GM19043 (cell line): ENCODE measurements at regions not wholly inside any gene's neighbourhood (a gene's known extent, or its start where the extent isn't known, plus 50 kb on each side); places are given as distances from the start of the nearest gene placed in this dataset.

Experiments
- ATAC-seq: cut with Tn5 transposase; IDR thresholded peaks from one replicate; pipeline ENCODE4 v1.9.1; 2021; ENCODE audit warnings: low read depth; ENCODE audit not compliant: unreplicated experiment

DNA sequence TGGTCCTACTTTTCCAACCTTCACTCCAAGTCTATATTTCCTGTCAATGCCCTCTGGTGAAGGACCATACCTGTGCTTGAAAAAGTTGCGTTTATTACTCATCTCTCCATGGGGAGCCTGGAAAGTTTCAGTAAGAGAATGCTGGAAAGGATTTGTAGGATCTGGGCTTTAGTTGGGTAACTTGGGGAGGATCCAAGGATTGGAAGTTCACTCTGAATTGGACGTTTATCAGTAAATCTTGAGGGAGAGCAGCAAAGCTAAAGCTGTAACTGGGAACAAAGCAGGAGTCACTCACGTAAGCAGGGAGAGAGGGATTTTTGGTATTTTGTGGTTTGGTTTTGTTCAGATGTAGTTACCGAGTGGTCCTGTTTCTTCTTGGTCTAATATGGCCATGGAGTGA lies 51.4 kb upstream of the NPVF start:
- ATAC-seq = no peak

DNA sequence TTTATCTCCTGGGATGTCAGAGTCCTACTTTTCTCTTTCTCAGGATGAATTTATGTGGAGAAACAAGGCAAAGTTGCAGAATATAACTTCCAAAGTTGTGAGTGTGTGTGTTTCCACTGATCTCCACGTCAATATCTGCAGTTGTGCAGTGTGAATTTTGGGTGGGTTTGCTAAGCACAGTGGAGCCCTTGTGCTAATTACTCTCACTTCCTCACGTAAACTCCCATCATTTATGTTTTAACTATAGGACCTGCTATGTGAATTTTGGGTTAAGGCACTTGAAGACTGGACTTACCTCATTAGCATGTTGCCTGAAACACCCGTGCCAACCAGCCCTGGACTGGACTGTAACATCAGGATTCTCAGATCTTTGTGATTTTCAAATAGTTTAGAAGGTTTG lies 51.9 kb upstream of the NPVF start:
- ATAC-seq = no peak

DNA sequence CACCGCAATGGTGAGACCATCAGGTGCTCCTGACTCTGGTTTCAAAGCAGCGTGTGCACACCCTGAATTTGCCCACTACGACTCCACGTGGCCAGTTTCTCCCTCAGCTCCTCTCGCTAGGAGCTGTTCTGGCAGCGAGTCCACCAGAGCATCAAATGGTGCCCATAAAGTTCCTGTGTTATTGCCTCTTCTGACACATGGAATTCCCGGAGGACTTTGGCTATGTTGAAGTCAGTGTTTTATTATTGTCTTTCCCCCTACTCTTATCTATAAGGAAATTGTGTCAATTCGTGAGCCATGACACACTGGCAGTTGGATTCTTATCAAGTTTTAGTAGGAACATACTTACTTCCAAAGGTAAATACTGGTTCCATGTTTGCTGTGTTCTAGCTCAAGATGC lies 53.9 kb upstream of the NPVF start:
- ATAC-seq = no peak

DNA sequence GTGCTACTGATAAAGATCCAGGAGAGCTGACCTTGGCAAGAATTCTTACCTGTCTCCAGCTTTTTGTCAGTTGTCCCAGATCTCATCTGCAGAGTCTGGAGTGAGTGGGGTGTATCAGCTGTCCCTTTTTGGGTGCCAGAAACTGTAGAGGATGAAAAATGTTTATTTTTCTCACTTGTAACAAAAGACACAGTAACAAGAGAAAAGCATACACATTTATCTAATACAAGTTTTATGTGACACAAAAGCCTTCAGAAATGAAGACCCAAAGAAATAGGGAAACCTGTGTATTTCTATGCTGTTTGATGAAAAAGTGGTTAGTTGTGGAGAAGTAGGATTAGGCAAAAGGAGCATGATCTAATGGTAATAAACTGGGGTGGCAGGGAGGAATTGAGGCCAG lies 58.5 kb upstream of the NPVF start:
- ATAC-seq = no peak

DNA sequence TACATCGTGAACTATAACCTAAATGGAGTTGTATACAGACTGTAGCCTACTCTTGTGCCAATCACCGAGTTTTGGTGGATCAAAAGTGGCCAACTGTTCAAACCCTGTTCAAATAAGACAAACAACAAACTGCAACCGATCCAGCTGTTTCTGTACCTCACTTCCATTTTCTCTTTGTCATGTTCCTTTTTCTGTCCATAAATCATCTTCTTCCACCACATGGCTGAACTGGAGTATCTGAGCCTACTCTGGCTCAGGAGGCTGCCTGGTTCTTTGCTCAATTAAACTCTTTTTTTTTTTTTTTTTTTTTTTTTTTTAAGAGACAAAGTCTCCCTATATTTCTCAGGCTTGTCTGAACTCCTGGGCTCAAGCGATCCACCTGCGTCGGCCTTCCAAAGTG lies 59.0 kb upstream of the NPVF start:
- no peak for ATAC-seq

DNA sequence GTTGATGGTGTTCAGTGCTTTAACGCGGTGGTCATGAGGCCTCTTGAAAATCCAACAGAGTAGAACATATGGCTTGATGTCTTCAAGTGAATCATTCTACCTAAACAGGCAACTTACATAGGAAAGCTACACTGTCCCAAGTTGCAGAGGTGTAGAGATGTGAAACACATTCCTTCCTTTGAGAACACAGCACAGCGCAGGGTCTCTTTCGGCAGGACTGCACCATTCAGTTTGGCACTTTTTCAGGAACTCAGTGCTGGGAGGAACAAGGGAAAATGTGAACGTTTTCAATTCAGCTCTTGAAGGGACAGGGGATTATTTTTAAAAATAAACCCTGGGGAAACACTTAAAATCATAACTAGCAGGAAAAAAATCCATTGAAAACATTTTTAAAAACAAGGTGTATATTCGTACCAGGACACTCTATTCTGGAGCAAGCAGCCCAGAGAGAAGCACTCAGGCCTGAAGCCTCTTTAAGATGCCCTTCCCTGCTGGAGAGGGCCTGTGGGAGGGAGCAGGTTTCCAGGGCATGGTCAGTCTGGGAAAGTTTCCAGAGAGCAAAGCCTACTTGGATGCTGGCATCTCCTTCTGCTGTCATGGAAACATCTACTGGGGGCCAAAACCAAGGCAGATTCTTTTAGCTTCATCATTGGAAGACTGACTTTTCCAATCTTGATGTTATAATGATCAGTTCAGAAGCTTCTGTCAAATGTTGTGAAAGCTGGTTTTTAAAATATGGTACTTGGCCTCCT lies 60.4 kb upstream of the NPVF start:
- ATAC-seq = no peak

DNA sequence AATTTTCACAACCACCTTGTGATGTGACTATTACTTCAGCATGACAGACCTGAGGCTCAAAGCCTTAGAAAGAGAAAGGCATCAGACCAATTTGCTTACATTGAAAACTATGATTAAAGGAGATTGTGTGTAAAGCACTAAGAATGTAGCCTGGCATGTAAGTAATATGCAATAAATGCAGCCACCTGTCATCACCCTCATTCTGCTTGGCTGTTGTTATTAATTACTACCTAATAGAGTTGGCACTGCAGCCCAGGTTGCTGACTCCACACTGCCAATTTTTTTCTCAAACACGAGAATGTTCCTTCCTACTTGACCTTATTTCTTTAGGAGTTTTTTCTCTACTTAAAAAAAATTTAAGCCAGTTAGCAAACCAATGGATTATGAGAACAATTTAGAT lies 61.2 kb upstream of the NPVF start:
- no peak for ATAC-seq

DNA sequence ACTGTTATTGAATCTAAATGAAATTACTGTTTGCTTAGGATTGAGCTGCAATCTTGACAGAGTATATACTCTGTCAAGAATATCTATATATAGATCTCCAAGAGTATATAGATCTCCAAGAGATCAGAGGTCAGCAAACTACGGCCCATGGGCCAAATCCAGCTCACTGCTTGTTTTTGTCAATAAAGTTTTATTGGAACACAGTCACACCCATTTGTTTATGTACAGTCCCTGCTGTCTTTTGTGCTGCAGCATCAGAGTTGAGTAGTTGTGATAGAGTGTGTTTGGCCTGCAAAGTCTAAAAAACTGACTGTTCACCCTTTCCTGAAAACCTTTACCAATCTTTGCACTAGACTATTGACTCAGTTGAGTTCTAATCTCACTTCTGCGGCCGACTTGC lies 66.3 kb upstream of the NPVF start:
- ATAC-seq = no peak

DNA sequence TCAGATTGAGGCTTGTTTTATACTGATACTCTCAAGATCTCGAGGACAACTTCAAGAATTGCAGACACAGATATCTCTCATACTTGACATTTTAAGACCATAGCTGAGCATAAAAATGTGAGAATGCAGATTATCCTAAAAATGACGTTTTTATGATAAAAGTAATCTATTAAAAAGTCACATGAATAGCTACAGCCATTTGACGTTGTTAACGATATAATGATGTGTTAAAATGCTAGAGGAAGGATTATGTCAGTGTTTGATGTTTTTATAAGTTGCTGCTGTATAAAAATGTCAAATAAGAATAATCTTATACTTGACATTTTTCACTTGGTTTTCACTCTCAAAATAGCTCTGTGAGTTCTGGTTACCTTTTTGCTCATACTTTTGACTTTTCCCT lies 67.1 kb upstream of the NPVF start:
- no peak for ATAC-seq

DNA sequence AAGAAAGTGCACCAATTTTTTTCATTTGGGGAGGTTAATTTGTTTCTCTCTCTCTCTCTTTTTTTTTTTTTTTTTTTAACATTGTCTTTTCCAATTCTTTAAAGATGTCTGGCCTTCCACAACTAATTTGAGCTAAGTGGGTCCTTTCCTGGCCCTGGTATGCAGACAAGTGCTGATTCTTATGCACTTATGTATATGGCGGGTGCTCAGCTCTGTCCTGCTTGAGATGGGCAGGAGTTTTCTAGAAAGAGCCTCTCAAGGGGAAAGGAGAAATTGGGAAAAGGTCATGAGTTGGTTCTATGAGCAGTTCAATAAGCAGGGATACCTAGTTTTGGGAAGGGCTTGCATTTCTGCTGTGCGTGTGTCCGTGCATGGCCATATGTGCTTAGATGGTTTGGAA lies 67.8 kb upstream of the NPVF start:
- no peak for ATAC-seq

DNA sequence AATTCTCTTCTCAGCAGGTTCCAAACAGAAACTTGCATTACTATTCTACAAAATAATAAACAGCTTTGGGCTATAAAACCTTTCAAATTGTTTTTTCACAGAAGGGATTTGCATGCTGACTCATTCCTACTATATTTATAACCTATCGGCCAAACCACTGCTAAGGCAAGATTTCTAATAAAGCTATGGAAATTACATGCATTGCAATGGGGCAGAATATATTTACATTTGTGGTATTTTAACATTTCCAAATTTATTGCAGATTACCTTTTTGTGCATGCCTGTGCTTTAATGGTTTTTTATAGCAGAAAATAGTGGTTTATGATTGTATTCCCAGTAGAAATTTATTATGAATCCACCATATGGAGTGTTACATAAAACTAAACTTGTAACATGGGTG lies 69.0 kb upstream of the NPVF start:
- no peak for ATAC-seq

DNA sequence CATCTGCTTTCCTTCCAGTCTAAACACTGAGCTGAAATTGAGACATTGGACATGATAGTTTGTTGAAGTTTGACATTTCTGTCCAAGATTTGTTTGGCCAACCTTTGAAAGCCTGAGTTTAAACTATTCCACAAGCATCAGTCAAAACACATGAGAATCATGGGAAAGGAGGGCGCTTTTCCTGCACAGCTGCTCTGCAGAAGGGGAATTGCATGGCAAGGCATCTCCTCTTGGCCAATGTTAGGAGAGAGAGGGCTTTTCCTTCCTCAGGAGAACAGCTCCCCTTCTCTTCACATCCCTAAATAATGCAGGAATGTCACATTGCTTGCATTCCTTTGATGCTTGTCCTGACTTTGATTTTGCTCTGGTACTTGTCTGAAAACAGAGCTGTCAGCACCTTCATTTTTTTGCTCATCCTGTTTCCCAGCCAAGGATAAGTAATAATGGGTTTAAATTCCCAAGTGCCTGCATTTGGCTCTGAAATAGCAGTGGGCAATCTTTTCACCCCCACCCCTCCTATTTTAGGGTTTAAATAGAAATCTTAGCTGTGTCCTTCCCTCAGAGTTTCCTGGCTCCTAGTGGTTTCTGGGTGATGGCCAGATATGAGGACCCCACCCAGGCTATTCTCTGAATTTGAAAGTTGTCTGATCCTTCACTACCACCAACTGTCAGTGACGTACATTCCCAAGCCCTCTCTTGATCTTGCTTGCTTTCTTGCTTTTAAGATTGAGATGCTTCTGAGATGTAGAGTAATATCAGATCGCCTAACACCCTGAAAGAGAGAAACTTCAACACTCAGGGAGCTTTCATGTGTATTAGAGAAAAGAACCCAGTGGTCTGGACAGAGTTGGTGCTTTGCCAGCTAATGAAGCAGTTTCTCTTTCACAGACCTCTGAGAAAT lies 75.2 kb upstream of the NPVF start:
- no peak for ATAC-seq

DNA sequence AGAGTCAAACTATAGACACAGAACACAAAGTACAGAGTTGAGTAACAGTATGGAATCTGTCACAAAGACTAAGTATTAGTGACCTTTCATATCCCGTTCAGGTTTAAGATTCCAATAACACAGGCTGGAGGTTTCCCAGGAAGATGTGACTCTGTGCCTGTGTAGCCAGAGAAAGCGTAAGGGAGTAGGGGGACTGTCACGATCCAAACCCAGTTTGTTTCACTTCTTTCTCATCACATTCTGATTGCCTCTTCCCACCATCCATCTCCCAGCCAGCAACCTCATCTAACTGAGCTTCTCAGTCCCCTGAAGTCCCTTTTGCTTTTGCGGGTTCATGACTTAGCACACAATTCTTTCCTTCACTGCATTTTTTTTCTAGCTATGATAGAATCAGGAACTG lies 76.4 kb upstream of the NPVF start:
- ATAC-seq = no peak

DNA sequence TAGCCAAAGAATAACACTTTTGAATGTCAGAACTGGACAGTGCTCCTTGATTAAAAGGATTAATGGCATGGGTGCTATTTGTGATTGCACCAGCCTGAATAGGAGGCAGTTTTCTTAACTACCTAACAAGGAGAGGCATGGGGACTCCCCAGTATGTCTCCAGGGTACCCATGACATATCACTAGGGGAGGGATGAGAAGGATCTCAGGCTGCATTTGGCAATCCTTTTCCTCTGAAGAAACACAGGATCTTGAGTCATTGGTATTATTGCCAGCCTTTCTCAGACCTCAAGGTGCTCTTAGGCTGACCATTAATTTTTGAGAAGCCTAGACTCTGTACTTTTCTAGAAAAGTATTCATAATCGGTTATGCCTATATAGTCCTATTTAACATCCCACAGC lies 77.5 kb upstream of the NPVF start:
- no peak for ATAC-seq

DNA sequence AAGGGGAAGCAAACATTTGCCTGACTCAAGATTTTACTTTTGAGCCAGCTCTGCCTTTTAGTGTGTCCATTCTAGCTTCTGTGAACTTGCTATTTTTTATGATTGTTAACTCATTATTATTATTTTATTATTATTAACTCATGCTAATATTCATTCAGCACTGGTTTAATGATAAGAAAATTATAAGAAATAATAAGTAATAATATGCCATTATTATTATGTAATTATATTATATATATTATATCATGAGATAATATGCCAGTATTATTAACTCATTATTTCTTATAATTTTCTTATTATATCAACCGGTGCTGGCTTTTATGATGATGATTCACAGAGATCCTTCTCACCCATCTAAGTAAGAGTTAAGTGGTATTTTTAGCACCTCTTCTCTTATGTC lies 79.3 kb upstream of the NPVF start:
- no peak for ATAC-seq

DNA sequence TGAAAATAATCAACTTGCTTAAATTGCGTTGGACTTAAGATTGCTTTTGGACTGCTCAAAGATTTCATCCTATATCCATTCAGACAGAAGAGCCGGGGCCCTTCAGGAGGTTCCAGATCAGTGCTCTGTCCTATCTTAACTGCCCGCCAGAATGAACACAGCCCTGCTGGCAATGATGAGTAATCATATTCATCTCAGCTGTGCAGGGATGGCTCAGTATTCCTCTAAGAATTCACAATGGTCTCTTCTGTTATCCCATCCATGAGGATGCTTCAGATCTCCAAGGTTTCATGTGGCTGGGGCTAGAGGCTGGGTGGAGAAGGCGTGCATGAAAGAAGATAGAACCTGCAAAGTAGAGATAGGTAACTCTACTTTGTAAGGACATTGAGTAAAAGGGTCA lies 80.0 kb upstream of the NPVF start:
- ATAC-seq = no peak

DNA sequence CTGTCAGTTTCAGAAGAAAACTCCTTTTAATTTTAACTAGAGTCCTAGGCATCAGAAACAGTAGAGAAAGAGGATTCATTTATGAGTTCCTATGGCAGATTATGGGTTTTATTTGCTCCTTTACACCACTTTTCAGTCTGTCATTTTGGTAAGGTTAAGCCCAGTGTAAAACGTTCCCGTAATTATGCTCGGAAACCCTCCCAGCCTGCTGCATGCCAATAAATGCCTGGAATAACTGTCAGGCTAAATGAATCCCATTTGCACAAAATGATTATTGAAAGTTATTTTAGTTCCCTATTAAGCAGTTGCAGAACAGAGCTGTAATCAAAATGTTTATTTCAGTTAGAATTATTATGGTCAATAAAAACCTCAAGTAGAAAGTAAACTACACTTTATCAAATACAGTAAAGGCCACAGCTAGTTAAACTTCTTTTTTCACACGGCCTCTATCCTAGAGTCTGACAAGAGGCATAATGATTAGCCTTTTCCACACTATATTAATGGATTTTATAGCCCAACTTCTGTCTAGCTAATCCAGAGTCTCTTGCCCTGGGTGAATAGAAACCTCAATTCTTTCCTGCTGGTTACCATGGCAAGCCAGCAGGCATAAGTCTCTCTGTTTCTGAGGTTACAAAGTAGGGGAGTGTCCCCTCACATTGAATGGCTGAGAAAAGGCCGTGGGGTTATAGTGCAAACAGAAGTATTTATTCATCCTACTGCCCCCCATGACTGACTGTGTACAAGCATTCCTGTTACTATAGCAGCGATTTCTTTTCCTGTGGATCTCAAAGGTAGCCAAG lies 80.8 kb upstream of the NPVF start:
- no peak for ATAC-seq

DNA sequence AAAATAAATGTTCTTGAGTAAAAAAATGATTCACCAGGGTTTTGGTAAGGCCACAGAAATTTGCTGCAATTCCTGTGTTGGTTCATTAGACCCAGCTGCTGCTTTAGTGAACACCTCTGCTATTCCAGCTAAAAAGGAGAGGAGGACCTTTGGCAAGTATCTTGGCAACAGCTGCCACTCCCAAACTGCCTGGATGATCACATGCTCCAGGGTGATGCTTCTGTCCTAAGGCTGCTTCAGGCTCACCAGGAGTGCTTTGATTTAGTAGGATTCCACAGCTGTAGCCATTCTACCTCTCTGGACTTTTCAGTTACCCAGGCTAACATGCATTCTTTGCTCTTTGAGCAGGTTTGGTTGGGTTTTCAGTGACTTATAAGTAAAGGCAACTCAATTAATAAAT lies 82.6 kb upstream of the NPVF start:
- no peak for ATAC-seq

DNA sequence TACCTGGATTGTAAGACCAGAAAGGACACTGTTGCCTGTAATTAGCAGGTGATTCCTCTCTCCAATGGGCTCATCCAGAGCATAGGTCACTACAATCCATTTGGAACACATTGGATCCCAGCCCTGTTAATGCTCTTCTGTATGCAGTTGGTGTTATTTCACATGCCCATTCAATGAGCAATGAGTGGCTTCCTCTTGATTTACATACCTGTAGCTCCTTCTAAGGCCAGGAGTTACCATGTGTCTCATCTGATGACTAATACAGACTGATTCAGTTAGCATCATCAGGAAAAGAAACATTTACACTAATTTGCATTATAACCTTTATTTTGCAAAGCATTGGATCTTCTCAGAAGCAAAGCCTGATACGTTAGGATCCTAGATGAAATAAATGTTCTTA lies 83.1 kb upstream of the NPVF start:
- no peak for ATAC-seq

DNA sequence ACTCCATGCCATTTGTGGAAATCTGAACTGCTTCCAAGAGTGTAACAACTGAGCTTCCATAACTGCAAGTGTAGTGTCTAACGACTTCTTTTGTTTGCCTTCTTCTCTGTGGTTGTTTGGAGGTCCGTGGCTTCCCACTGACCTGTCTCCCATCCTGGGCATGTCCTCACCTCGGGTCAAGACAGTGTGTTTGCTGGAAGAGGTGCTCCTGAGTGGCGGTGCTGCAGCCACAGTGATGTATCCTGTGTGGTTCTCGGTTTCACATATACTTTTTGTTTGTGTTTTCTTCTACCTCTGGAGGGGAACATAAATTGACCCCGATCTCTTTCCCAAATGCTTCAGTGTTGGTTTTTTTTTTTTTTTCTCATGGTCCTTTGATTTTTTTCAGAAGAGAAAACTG lies 84.7 kb upstream of the NPVF start:
- ATAC-seq = no peak

DNA sequence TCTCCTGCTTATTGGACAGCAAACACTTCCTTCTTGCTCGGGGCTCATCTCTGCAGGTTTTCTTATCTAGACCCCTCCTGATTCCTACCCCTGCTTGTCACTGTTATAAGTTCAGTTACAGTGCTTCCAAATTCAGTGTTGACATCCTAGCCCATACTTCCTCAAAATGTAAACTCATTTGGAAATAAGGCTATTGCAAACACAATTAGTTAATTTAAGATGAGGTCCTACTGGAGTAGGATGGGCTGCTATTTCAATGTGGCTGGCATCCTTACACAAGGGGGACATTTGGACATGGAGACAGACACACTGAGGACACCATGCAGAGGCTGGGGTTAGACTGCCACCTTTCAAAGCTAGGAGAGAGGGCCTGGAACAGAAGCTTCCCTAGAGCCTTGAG lies 85.2 kb upstream of the NPVF start:
- ATAC-seq = no peak
